ENCODE measurements at regions not wholly inside any gene's neighbourhood (a gene's known extent, or its start where the extent isn't known, plus 50 kb on each side); places are given as distances from the start of the nearest gene placed in this dataset.

GRCh38 chr3:117268318-117268717 is 558.7 kb downstream of the TUSC7 start:
- no peaks in the 10 kb centered on the region for H3K36me3 ChIP-seq (ENCODE audit: insufficient read depth, low read depth, low read length)
- H3K9ac ChIP-seq (ENCODE audit: low read depth, low read length): no peak overlapping the region
- no peaks in the 10 kb centered on the region for H3K4me1 ChIP-seq (ENCODE audit: insufficient read depth, low read length)
- H3K27ac ChIP-seq (ENCODE audit: low read length): no peak overlapping the region
- no peak overlapping the region for H3K4me3 ChIP-seq (ENCODE audit: low read length)
- H3K27me3 ChIP-seq (ENCODE audit: insufficient read depth, low read length): no peaks in the 10 kb centered on the region
- H3K9me3 ChIP-seq (ENCODE audit: insufficient read depth, low read depth, low read length): no peaks in the 10 kb centered on the region

GRCh38 chr3:117272274-117272673 is 562.7 kb downstream of the TUSC7 start:
- no peaks in the 10 kb centered on the region for H3K9me3 ChIP-seq (ENCODE audit: insufficient read depth, low read depth, low read length)
- H3K9ac ChIP-seq (ENCODE audit: low read depth, low read length): no peak overlapping the region
- no peak overlapping the region for H3K4me3 ChIP-seq (ENCODE audit: low read length)
- H3K4me1 ChIP-seq (ENCODE audit: insufficient read depth, low read length): no peaks in the 10 kb centered on the region
- no peak overlapping the region for H3K27ac ChIP-seq (ENCODE audit: low read length)
- H3K36me3 ChIP-seq (ENCODE audit: insufficient read depth, low read depth, low read length): no peaks in the 10 kb centered on the region
- H3K27me3 ChIP-seq (ENCODE audit: insufficient read depth, low read length): no peaks in the 10 kb centered on the region

DNA sequence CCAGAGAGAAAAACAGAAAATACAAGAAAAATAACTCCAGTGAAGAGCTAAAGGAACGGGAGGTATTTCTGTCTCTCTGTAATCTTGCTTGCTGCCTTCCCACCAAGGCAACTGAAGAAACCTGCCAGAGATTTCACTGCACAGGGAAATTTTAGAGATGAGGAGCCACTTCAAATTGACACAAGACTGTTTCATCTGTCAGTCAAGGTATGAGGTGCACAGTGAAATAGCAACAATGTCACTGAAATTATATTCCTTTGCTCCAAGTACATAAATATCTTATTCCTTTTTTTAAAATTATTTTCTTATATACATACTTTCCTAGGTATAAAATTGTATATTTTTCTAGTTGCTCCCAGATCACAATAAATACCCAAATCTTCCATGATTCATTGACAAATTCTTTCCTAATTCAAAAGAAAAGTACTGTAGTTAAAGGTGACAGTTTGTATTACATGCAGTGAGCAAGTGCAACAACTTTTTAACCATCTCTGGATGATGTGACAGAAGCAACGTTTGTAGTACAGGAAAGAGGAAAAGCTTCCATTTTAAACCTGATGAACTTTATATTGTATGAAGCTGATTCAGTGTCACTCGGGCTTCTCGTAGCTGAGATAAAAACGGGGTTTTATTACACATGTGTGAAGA is 563.4 kb downstream of the TUSC7 start:
- H3K27me3 ChIP-seq (ENCODE audit: insufficient read depth, low read length): no peaks in the 10 kb centered on the region
- no peaks in the 10 kb centered on the region for H3K9me3 ChIP-seq (ENCODE audit: insufficient read depth, low read depth, low read length)
- no peaks in the 10 kb centered on the region for H3K4me1 ChIP-seq (ENCODE audit: insufficient read depth, low read length)
- H3K27ac ChIP-seq (ENCODE audit: low read length): no peak overlapping the region
- no peaks in the 10 kb centered on the region for H3K36me3 ChIP-seq (ENCODE audit: insufficient read depth, low read depth, low read length)
- H3K4me3 ChIP-seq (ENCODE audit: low read length): no peak overlapping the region
- H3K9ac ChIP-seq (ENCODE audit: low read depth, low read length): no peak overlapping the region

GRCh38 chr3:117277816-117278215 is 568.2 kb downstream of the TUSC7 start:
- H3K9me3 ChIP-seq (ENCODE audit: insufficient read depth, low read depth, low read length): no peaks in the 10 kb centered on the region
- no peak overlapping the region for H3K9ac ChIP-seq (ENCODE audit: low read depth, low read length)
- H3K27me3 ChIP-seq (ENCODE audit: insufficient read depth, low read length): no peaks in the 10 kb centered on the region
- H3K27ac ChIP-seq (ENCODE audit: low read length): no peak overlapping the region
- no peaks in the 10 kb centered on the region for H3K4me1 ChIP-seq (ENCODE audit: insufficient read depth, low read length)
- no peak overlapping the region for H3K4me3 ChIP-seq (ENCODE audit: low read length)
- H3K36me3 ChIP-seq (ENCODE audit: insufficient read depth, low read depth, low read length): no peaks in the 10 kb centered on the region

GRCh38 chr3:117278424-117279190 is 569.0 kb downstream of the TUSC7 start:
- H3K27me3 ChIP-seq (ENCODE audit: insufficient read depth, low read length): no peaks in the 10 kb centered on the region
- no peaks in the 10 kb centered on the region for H3K4me1 ChIP-seq (ENCODE audit: insufficient read depth, low read length)
- no peak overlapping the region for H3K27ac ChIP-seq (ENCODE audit: low read length)
- H3K4me3 ChIP-seq (ENCODE audit: low read length): no peak overlapping the region
- no peaks in the 10 kb centered on the region for H3K36me3 ChIP-seq (ENCODE audit: insufficient read depth, low read depth, low read length)
- no peaks in the 10 kb centered on the region for H3K9me3 ChIP-seq (ENCODE audit: insufficient read depth, low read depth, low read length)
- no peak overlapping the region for H3K9ac ChIP-seq (ENCODE audit: low read depth, low read length)

DNA sequence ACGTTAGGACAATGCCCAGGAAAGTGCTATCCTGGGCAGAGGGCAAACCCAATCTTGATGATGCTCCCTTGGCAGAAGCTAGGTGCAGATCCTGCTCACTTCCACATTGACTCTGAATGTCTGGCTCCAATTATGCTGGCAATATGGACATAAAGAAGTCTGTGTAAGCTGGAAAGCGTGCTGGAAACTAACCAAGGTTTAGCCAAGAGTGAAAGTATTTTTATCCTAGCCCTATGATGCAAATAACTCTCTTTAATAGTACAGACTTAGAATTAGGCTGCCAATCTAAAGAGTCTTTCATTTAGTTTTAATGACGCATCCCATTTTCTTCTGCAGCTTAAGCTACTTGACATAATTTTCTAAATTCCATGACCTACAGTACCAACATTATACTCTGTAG is 571.8 kb downstream of the TUSC7 start:
- H3K9me3 ChIP-seq (ENCODE audit: insufficient read depth, low read depth, low read length): no peaks in the 10 kb centered on the region
- no peaks in the 10 kb centered on the region for H3K36me3 ChIP-seq (ENCODE audit: insufficient read depth, low read depth, low read length)
- no peak overlapping the region for H3K9ac ChIP-seq (ENCODE audit: low read depth, low read length)
- H3K27ac ChIP-seq (ENCODE audit: low read length): no peak overlapping the region
- H3K4me3 ChIP-seq (ENCODE audit: low read length): no peak overlapping the region
- no peaks in the 10 kb centered on the region for H3K4me1 ChIP-seq (ENCODE audit: insufficient read depth, low read length)
- H3K27me3 ChIP-seq (ENCODE audit: insufficient read depth, low read length): no peaks in the 10 kb centered on the region

DNA sequence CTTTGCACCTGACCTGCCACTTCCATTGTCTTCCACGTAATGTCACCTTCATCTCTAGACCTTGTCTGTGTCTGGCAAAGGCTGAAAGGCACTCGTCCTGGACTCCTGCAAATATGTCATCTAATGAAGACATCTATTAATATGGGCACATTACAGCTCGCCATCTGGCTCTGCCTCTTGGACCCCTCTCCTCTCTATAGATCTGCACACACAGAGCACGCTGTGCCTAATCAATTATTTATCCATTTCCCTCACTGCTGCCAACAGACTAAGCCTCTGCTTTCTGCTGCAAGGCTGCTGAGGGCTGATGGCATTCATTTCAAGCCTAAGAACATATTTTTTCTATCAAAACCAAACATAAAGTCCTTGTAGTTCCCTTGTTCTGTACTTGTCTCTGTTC is 573.0 kb downstream of the TUSC7 start:
- Histone ChIP-seq H3K9me3 (ENCODE audit: insufficient read depth, low read depth, low read length) (no peaks in the 10 kb centered on the region), H3K27me3 (ENCODE audit: insufficient read depth, low read length) (no peaks in the 10 kb centered on the region), H3K36me3 (ENCODE audit: insufficient read depth, low read depth, low read length) (no peaks in the 10 kb centered on the region), H3K4me3 (ENCODE audit: low read length) (no peak overlapping the region), H3K27ac (ENCODE audit: low read length) (no peak overlapping the region), H3K9ac (ENCODE audit: low read depth, low read length) (no peak overlapping the region), H3K4me1 (ENCODE audit: insufficient read depth, low read length) (no peaks in the 10 kb centered on the region)

DNA sequence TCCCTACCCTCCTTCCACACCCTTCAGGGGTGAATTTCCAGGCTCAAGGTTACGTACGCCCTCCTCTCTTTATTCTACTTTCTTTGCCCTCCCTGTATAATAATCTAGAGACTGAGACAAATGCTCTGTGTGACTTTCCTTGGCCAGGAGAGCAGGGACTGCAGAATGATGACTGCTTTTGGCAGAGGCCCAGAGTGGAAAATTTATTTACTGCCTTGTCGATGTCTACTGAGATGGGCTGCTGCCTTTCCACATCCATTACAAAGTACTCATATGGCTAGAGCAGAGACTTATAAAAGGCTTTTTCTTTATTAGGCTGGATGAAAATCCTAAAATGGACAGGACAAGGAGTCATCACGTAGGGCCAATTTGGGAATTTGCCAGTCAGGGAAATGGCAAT is 576.2 kb downstream of the TUSC7 start:
- Histone ChIP-seq H3K9ac (ENCODE audit: low read depth, low read length) (no peak overlapping the region), H3K9me3 (ENCODE audit: insufficient read depth, low read depth, low read length) (no peaks in the 10 kb centered on the region), H3K4me3 (ENCODE audit: low read length) (no peak overlapping the region), H3K4me1 (ENCODE audit: insufficient read depth, low read length) (no peaks in the 10 kb centered on the region), H3K27ac (ENCODE audit: low read length) (no peak overlapping the region), H3K36me3 (ENCODE audit: insufficient read depth, low read depth, low read length) (no peaks in the 10 kb centered on the region), H3K27me3 (ENCODE audit: insufficient read depth, low read length) (no peaks in the 10 kb centered on the region)

- Histone ChIP-seq H3K27me3 (ENCODE audit: insufficient read depth, low read length) (no peaks in the 10 kb centered on the region), H3K36me3 (ENCODE audit: insufficient read depth, low read depth, low read length) (no peaks in the 10 kb centered on the region), H3K4me3 (ENCODE audit: low read length) (no peak overlapping the region), H3K9ac (ENCODE audit: low read depth, low read length) (no peak overlapping the region), H3K9me3 (ENCODE audit: insufficient read depth, low read depth, low read length) (no peaks in the 10 kb centered on the region), H3K4me1 (ENCODE audit: insufficient read depth, low read length) (peaks cover 2% of the 10 kb centered on the region), H3K27ac (ENCODE audit: low read length) (no peak overlapping the region)
Measured at GRCh38 chr3:117286488-117286887, 576.9 kb downstream of the TUSC7 start.

GRCh38 chr3:117287602-117288001 is 578.0 kb downstream of the TUSC7 start:
- Histone ChIP-seq H3K27ac (ENCODE audit: low read length) (no peak overlapping the region), H3K4me3 (ENCODE audit: low read length) (no peak overlapping the region), H3K27me3 (ENCODE audit: insufficient read depth, low read length) (no peaks in the 10 kb centered on the region), H3K9ac (ENCODE audit: low read depth, low read length) (no peak overlapping the region), H3K36me3 (ENCODE audit: insufficient read depth, low read depth, low read length) (no peaks in the 10 kb centered on the region), H3K4me1 (ENCODE audit: insufficient read depth, low read length) (peaks cover 6% of the 10 kb centered on the region), H3K9me3 (ENCODE audit: insufficient read depth, low read depth, low read length) (no peaks in the 10 kb centered on the region)

GRCh38 chr3:117291476-117291875 is 581.9 kb downstream of the TUSC7 start:
- Histone ChIP-seq H3K27me3 (ENCODE audit: insufficient read depth, low read length) (no peaks in the 10 kb centered on the region), H3K9ac (ENCODE audit: low read depth, low read length) (no peak overlapping the region), H3K4me1 (ENCODE audit: insufficient read depth, low read length) (peaks cover 6% of the 10 kb centered on the region), H3K9me3 (ENCODE audit: insufficient read depth, low read depth, low read length) (no peaks in the 10 kb centered on the region), H3K27ac (ENCODE audit: low read length) (no peak overlapping the region), H3K36me3 (ENCODE audit: insufficient read depth, low read depth, low read length) (no peaks in the 10 kb centered on the region), H3K4me3 (ENCODE audit: low read length) (no peak overlapping the region)

- H3K4me1 ChIP-seq (ENCODE audit: insufficient read depth, low read length): no peaks in the 10 kb centered on the region; the same call in 1 of the 2 replicates
- no peak overlapping the region for H3K9ac ChIP-seq (ENCODE audit: low read depth, low read length)
- H3K27me3 ChIP-seq (ENCODE audit: insufficient read depth, low read length): no peaks in the 10 kb centered on the region
- no peak overlapping the region for H3K4me3 ChIP-seq (ENCODE audit: low read length)
- H3K36me3 ChIP-seq (ENCODE audit: insufficient read depth, low read depth, low read length): no peaks in the 10 kb centered on the region
- no peaks in the 10 kb centered on the region for H3K9me3 ChIP-seq (ENCODE audit: insufficient read depth, low read depth, low read length)
- no peak overlapping the region for H3K27ac ChIP-seq (ENCODE audit: low read length)
Measured at GRCh38 chr3:117297065-117297464, 587.5 kb downstream of the TUSC7 start.

Data from iPS-20b (cell line).